Smooth muscle cell (in vitro differentiated cells): ENCODE measurements at regions not wholly inside any gene's neighbourhood (a gene's known extent, or its start where the extent isn't known, plus 50 kb on each side); places are given as distances from the start of the nearest gene placed in this dataset.
"Not testable (repeated sequence)": the region's sequence is repeated elsewhere in the genome, so short reads cannot be mapped to it uniquely, and the experiment has no call there.

ENCODE experiments used
- DNase-seq: peaks from one replicate; lab custom pipeline; 2025; ENCODE audit not compliant: unreplicated experiment; lab: John Stamatoyannopoulos, UW
- H2AFZ ChIP-seq: fragments of 200-600 bp; sonication (generic); 2 replicates; pipeline ENCODE4 v1.6.0; 2016; ENCODE audit warnings: antibody characterized with exemption, low read depth, mild to moderate bottlenecking
- H3F3A ChIP-seq: fragments of 200-600 bp; sonication (generic); 2 replicates; pipeline ENCODE4 v1.6.0; 2017; ENCODE audit warnings: antibody characterized with exemption, low read depth
- H3K27ac ChIP-seq: fragments of 200-600 bp; sonication (generic); 2 replicates; pipeline ENCODE4 v1.5.1; 2016; ENCODE audit warnings: low read depth, mild to moderate bottlenecking
- H3K27me3 ChIP-seq: fragments of 200-600 bp; sonication (generic); 2 replicates; pipeline ENCODE4 v1.6.1; 2016; ENCODE audit warnings: low read depth, mild to moderate bottlenecking
- H3K36me3 ChIP-seq: fragments of 200-600 bp; sonication (generic); 2 replicates; pipeline ENCODE4 v1.5.1; 2016; ENCODE audit warnings: low read depth
- H3K4me1 ChIP-seq: fragments of 200-600 bp; sonication (generic); 2 replicates; pipeline ENCODE4 v1.5.1; 2016; ENCODE audit warnings: low read depth
- H3K4me2 ChIP-seq: fragments of 200-600 bp; sonication (generic); 2 replicates; pipeline ENCODE4 v1.6.0; 2016; ENCODE audit warnings: mild to moderate bottlenecking
- H3K4me3 ChIP-seq: fragments of 200-600 bp; sonication (generic); 2 replicates; pipeline ENCODE4 v1.5.1; 2016; ENCODE audit warnings: mild to moderate bottlenecking
- H3K79me2 ChIP-seq: fragments of 200-600 bp; sonication (generic); 2 replicates; pipeline ENCODE4 v1.6.0; 2016; ENCODE audit warnings: low read depth, mild to moderate bottlenecking
- H3K9ac ChIP-seq: fragments of 200-600 bp; sonication (generic); 2 replicates; pipeline ENCODE4 v1.6.0; 2016; ENCODE audit warnings: low read depth
- H3K9me3 ChIP-seq: fragments of 200-600 bp; sonication (generic); replicated peaks from 2 replicates; pipeline ENCODE4 v1.5.1; 2016; ENCODE audit warnings: low read depth
- H4K20me1 ChIP-seq: fragments of 200-600 bp; sonication (generic); 2 replicates; pipeline ENCODE4 v1.6.0; 2016; ENCODE audit warnings: low read depth
- CTCF ChIP-seq: fragments of 200-600 bp; sonication (generic); IDR thresholded peaks from 2 replicates; pipeline ENCODE4 v1.5.1; 2017; ENCODE audit warnings: borderline replicate concordance, mild to moderate bottlenecking, antibody characterized with exemption; ENCODE audit not compliant: insufficient read depth, poor library complexity, severe bottlenecking
- WGBS: methylation state at CpG from one replicate; pipeline ENCODE4 v1.1.7; 2016; ENCODE audit warnings: low lambda C conversion rate; 5-methylcytosine and 5-hydroxymethylcytosine counted together

DNA sequence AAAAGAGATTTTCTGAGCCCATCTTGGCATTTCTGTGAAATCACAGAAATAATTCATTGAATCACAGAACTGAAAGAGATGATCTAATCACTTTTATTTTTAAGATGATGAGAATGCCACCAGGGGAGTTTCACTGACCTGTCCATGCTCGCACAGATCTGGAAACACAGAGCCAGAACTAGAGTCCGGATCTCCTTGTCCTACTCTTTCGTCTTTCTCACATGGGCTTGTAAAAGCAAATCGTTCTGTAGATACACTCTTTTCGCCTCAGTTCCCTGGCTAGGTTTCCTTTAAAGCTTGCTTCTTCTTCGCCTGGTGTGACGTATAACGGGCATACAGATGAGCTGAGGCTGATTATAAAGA is 122.5 kb upstream of the SPRED1 start:
- H3F3A ChIP-seq: peaks cover 26% of the 10 kb centered on the region
- WGBS: 41% methylated on average over 8 of the region's 8 CpGs
- DNase-seq: no peak
- H3K4me3 ChIP-seq: peak overlapping the region; percentile 15
- H3K27ac ChIP-seq: peak overlapping the region; percentile 95
- peak overlapping the region; percentile 63 for H3K9ac ChIP-seq
- peak overlapping the region; percentile 79 for H3K4me2 ChIP-seq
- H3K4me1 ChIP-seq: peaks cover 33% of the 10 kb centered on the region
- no peaks in the 10 kb centered on the region for H3K79me2 ChIP-seq
- no peaks in the 10 kb centered on the region for H4K20me1 ChIP-seq
- TF ChIP-seq CTCF: no peak
- no peaks in the 10 kb centered on the region for H3K27me3 ChIP-seq
- H3K36me3 ChIP-seq: no peaks in the 10 kb centered on the region
- no peaks in the 10 kb centered on the region for H3K9me3 ChIP-seq
- H2AFZ ChIP-seq: no peak overlapping the region

- no peak overlapping the region for H2AFZ ChIP-seq
- H3K27ac ChIP-seq: peak overlapping the region; percentile 95
- 31% methylated on average over 10 of the region's 10 CpGs for WGBS
- peak overlapping the region; percentile 63 for H3K9ac ChIP-seq
- H3K4me3 ChIP-seq: peak overlapping the region; percentile 15
- no peaks in the 10 kb centered on the region for H3K27me3 ChIP-seq
- H3K4me1 ChIP-seq: peaks cover 33% of the 10 kb centered on the region
- H3K36me3 ChIP-seq: no peaks in the 10 kb centered on the region
- H3K79me2 ChIP-seq: no peaks in the 10 kb centered on the region
- peak; percentile 9 for DNase-seq
- H3F3A ChIP-seq: peaks cover 26% of the 10 kb centered on the region
- H4K20me1 ChIP-seq: no peaks in the 10 kb centered on the region
- H3K9me3 ChIP-seq: no peaks in the 10 kb centered on the region
- no peak for TF ChIP-seq CTCF
- peak overlapping the region; percentile 79 for H3K4me2 ChIP-seq
Observed at GRCh38 chr15:38130740-38131498, 121.7 kb upstream of the SPRED1 start.

GRCh38 chr15:38134252-38134651 is 118.4 kb upstream of the SPRED1 start:
- Histone ChIP-seq H3K4me3 (no peak overlapping the region), H3K4me1 (peaks cover 18% of the 10 kb centered on the region), H2AFZ (no peak overlapping the region), H3K36me3 (no peaks in the 10 kb centered on the region), H3K27ac (no peak overlapping the region), H3K27me3 (no peaks in the 10 kb centered on the region), H3K79me2 (no peaks in the 10 kb centered on the region), H4K20me1 (no peaks in the 10 kb centered on the region), H3K4me2 (no peak overlapping the region), H3F3A (peaks cover 12% of the 10 kb centered on the region), H3K9ac (no peak overlapping the region), H3K9me3 (no peaks in the 10 kb centered on the region)
- TF ChIP-seq CTCF: no peak
- no peak for DNase-seq
- WGBS: 57% methylated on average over 3 of the region's 3 CpGs

DNA sequence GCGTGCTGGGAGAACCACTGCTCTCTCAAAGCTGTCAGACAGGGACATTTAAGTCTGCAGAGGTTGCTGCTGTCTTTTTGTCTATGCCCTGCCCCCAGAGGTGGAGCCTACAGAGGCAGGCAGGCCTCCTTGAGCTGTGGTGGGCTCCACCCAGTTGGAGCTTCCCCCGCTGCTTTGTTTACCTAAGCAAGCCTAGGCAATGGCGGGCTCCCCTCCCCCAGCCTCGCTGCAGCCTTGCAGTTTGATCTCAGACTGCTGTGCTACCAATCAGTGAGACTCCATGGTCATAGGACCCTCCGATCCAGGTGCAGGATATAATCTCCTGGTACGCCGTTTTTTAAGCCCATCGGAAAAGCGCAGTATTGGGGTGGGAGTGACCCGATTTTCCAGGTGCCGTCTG is 110.4 kb upstream of the SPRED1 start:
- H3K27me3 ChIP-seq, H3K9ac ChIP-seq, H4K20me1 ChIP-seq, H3K36me3 ChIP-seq, H2AFZ ChIP-seq, H3K27ac ChIP-seq, H3F3A ChIP-seq, DNase-seq, H3K4me2 ChIP-seq, H3K9me3 ChIP-seq, H3K4me3 ChIP-seq, H3K79me2 ChIP-seq: not testable (repeated sequence)
- 92% methylated on average over 11 of the region's 11 CpGs for WGBS
- peaks cover 21% of the 10 kb centered on the region for H3K4me1 ChIP-seq
